K562 (cell line): ENCODE measurements at regions not wholly inside any gene's neighbourhood (a gene's known extent, or its start where the extent isn't known, plus 50 kb on each side); places are given as distances from the start of the nearest gene placed in this dataset.

ENCODE experiments used
- ATF6 ChIP-seq: sonication (generic); formaldehyde crosslinking; IDR thresholded peaks from 2 replicates; pipeline ENCODE4 v1.4.0; 2020; ENCODE audit warnings: mild to moderate bottlenecking, missing genetic modification reagents
- CBX5 ChIP-seq: IDR thresholded peaks from 2 replicates; pipeline ENCODE4 v1.6.1; 2014; ENCODE audit warnings: low read depth, borderline replicate concordance
- CLOCK ChIP-seq: fragments of 250-450 bp; sonication (Bioruptor Pico); IDR thresholded peaks from 2 replicates; pipeline ENCODE4 v1.4.0; 2020; ENCODE audit warnings: mild to moderate bottlenecking, moderate library complexity, borderline replicate concordance
- EGR1 ChIP-seq: fragments of 450-650 bp; conservative IDR thresholded peaks from 2 replicates; pipeline ENCODE4 v1.6.1; 2017; ENCODE audit warnings: mild to moderate bottlenecking
- EP400 ChIP-seq: fragments of 450-650 bp; IDR thresholded peaks from 2 replicates; pipeline ENCODE4 v1.6.1; 2017; ENCODE audit warnings: antibody characterized with exemption, mild to moderate bottlenecking, moderate library complexity
- EWSR1 ChIP-seq: fragments of 450-650 bp; IDR thresholded peaks from 2 replicates; pipeline ENCODE4 v1.6.1; 2018; ENCODE audit warnings: borderline replicate concordance, mild to moderate bottlenecking, low read depth, moderate library complexity; ENCODE audit not compliant: partially characterized antibody
- GTF3C2 ChIP-seq: IDR thresholded peaks from 3 replicates; pipeline ENCODE4 v1.6.1; 2011; ENCODE audit warnings: borderline replicate concordance, mild to moderate bottlenecking, moderate library complexity; ENCODE audit not compliant: insufficient read length; ENCODE audit errors: extremely low read depth
- HNRNPL ChIP-seq: fragments of 200-400 bp; formaldehyde crosslinking; IDR thresholded peaks from 2 replicates; pipeline ENCODE4 v1.6.1; 2017; ENCODE audit warnings: low read depth, mild to moderate bottlenecking, low read length
- MAX ChIP-seq: sonication (generic); formaldehyde crosslinking; IDR thresholded peaks from 2 replicates; pipeline ENCODE4 v1.9.0; 2022; ENCODE audit warnings: mild to moderate bottlenecking, missing genetic modification reagents
- ZKSCAN3 ChIP-seq: fragments of 250-450 bp; sonication (Bioruptor Pico); IDR thresholded peaks from 2 replicates; pipeline ENCODE4 v1.4.0; 2020
- ZNF184 ChIP-seq: sonication (generic); formaldehyde crosslinking; IDR thresholded peaks from 2 replicates; pipeline ENCODE4 v1.5.0; 2020; ENCODE audit warnings: missing genetic modification reagents
- ZNF224 ChIP-seq: sonication (generic); formaldehyde crosslinking; IDR thresholded peaks from 2 replicates; pipeline ENCODE4 v1.8.0; 2022; ENCODE audit warnings: mild to moderate bottlenecking, missing genetic modification reagents
- ZNF583 ChIP-seq: fragments of 250-450 bp; sonication (Bioruptor Pico); IDR thresholded peaks from 2 replicates; pipeline ENCODE4 v1.4.0; 2020

GRCh38 chr20:53779822-53780221 lies 186.2 kb upstream of the ZNF217 start (continued):
- no peak for TF ChIP-seq MAX (CRISPR knock-in tag)
- no peak for TF ChIP-seq CBX5
- TF ChIP-seq ATF6 (CRISPR knock-in tag), result no peak
- TF ChIP-seq EWSR1, result peak; percentile 81
- no peak for TF ChIP-seq ZNF224 (CRISPR knock-in tag)
- no peak for TF ChIP-seq EP400
- no peak for TF ChIP-seq GTF3C2
- TF ChIP-seq EGR1, result no peak
- TF ChIP-seq HNRNPL, result no peak
- no peak for TF ChIP-seq CLOCK (CRISPR knock-in tag)
- TF ChIP-seq ZKSCAN3 (CRISPR knock-in tag), result no peak
- no peak for TF ChIP-seq ZNF583 (CRISPR knock-in tag)
- TF ChIP-seq ZNF184, result no peak
